NCI-H345 treated with DMSO at 0.1 percent for 48 hours (cell line): ENCODE measurements at regions not wholly inside any gene's neighbourhood (a gene's known extent, or its start where the extent isn't known, plus 50 kb on each side); places are given as distances from the start of the nearest gene placed in this dataset.
"Not testable (repeated sequence)": the region's sequence is repeated elsewhere in the genome, so short reads cannot be mapped to it uniquely, and the experiment has no call there.

Experiments
- DNase-seq: peaks from one replicate; lab custom pipeline; 2025; ENCODE audit not compliant: unreplicated experiment; lab: John Stamatoyannopoulos, UW

DNA sequence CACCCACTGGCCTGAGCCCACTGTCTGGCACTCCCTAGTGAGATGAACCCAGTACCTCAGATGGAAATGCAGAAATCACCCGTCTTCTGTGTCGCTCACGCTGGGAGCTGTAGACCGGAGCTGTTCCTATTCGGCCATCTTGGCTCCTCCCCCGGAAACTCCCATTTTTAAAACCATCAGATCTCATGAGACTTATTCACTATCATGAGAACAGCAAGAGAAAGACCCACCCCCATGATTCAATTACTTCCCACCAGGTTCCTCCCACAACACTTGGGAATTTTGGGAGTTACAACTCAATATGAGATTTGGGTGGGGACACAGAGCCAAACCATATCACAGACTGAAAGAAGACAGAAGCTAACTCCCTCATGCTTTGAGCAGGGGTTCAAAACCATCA lies 134.5 kb downstream of the SLC39A8 start:
- not testable (repeated sequence) for DNase-seq

DNA sequence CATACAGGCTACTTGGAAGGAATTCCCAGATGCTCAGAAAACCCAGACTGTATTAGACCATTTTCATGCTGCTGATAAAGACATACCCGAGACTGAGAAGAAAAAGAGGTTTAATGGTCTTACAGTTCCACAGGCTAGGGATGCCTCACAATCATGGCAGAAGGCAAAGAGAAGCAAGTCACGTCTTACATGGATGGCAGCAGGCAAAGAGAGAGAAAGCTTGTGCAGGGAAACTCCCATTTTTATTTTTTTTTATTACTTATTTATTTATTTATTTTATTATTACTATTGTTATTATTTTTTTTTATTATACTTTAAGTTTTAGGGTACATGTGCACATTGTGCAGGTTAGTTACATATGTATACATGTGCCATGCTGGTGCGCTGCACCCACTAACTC lies 140.6 kb downstream of the SLC39A8 start:
- not testable (repeated sequence) for DNase-seq

DNA sequence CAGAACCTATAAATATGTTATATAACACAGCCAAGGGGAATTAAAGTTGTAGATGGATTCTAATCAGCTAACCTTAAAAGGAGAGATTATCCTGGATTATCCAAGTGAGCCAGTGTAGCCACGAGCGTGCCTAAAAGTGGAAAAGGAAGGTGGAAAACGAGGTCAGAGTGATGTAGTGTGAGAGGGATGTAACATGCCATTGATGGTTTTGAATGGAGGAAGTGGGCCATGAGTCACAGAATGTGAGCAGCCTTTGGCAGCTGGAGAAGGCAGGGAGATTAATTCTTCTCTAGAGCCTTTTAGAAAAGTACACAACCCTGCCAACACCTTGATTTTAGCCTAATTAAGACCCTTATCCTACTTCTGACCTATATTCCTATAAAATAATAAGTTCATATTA lies 149.1 kb downstream of the SLC39A8 start:
- no peak for DNase-seq

DNA sequence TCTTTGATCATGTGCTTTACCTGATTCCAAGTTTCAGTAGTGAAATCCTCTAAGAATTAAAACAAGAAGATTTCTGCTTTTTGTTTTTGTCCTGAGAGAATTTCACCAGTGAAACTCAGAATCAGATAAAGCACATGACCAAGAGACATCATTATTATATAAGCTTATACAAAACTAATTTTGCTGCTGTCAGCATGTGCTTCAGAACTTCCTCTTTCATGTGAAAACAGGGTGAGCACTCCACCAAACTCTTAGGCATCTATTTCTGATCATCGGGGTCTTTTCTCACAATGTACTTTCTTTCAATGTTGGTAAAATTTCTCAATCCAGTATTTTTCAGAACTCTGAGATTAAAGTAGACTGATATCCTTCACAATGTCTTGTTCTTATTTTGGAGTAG lies 152.1 kb downstream of the SLC39A8 start:
- no peak for DNase-seq

DNA sequence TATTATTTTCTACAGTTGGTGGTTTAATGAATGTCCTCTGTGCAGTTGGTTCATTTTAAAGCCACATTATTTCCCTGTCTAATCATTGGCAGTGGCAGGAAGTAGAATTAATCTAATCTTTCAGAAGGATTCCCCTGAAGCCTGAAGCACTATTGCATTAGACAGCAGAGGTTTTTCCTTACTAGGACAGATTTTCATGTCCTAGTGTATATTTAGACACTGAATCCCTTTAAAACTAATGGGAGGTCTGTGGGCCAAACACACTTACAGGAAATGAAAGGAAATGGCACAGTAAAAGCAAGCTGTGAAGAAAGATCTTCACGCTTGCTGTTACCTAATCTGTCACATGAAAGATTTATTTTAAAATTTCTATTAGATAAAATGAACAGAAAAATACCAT lies 165.2 kb downstream of the SLC39A8 start:
- no peak for DNase-seq

DNA sequence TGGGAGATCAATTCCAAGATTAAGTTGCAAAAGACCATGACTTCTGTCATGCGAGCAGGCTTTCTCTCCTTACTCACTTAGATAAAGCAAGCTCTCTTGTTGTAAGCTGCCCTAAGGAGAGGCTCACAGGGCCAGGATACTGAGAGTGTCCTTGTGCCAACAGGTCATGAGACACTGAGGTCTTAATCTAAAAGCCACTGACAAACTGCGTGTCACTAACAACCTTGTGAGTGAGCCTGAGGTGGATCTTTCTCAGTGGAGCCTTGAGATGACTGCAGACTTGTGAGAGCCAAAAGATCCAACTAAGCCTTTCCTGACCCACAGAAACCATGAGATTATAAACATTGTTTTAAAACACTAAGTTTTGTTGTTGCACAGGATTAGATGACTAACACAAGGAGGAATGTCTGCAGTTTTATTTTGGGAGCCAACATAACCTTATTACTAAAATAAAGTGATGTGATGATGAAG lies 170.5 kb downstream of the SLC39A8 start:
- DNase-seq: no peak

DNA sequence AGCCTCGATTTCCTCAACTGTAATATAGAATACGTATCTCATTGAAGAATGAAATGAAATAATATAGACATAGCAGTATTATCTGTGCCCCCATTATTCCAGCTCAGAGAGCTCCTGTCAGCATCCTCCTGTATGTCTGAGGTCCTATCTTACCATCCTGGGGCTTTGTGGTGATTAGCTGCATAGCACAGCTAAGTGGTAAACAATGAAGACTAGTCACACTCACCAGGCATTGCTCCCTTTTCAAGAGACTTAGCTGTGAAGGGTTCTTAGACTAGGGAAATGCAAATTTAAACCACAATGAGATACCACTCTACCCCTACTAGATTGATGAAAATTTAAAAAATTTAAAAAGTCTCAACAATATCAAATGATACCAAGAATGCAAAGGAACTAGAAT lies 172.9 kb downstream of the SLC39A8 start:
- DNase-seq: no peak

DNA sequence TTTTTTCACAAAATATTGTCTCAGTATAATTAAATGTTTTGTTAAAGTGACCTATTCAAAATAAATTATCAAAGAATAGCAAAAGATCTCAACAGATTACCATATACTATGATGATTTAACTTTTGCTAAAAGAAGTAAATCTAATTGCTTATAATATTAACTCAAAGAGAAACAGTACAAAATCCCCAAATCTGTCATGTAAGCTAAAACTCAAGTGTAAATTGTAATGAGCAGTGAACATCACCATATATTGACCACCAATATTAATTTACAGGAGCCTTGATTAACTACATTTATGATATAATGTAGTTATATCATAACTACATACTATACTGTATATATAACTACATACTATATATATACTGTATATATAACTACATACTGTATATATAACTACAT lies 174.4 kb downstream of the SLC39A8 start:
- no peak for DNase-seq

DNA sequence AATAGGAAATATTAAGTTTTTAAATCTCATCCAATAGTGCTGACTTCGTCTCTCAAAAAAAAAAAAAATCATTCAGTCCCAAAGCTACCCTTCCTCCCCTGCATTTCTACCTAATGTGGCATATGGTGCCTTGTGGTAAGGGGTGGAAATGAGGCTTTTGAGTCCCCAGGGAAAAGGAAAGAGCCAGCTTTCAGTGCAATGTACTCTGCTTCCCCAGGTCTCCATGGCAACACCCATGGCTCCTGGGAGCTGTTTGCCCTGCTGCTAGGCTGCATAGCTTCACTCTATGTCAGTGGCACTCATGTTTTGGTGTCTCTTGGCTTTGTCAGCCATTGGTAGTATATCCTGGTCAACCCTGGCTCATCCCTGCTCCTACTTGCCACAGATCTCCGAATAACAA lies 175.9 kb downstream of the SLC39A8 start:
- no peak for DNase-seq

DNA sequence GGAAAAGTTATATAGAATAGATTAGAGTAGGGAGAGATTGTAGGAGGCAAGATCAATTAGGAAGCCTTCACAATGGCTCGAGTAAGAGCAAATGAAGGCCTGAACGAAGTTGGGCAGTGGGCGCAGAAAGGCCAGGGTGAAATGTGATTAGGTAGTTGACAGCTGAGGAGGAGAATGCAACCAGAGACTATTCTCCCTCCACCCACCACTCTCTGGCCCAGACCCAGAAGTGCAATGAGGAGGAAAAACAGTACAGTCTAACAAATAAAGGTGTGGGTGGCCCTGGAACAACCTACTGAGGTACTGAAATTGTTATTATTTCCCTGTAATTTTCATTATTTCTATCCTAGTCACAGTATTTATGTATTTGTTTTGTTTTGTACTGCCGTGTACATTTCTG lies 176.7 kb downstream of the SLC39A8 start:
- no peak for DNase-seq

DNA sequence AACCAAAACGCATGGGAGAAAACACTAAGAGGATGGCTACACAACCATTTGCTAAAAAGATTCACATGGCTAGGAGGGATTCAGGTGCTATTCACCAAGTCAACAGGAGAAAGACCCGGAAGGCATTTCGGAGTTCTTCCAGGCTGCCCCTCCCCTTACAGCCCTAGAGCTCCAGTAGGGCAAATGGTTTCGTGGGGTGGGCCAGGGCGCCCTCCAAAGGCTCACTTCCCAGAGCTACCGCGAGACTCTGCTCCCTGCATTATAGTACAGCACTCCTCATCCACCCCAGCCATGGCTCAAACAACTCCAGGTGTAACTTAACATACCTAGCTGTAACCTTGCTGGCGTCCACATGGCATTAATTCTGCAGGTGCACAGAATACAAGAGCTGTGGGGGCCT lies 179.7 kb downstream of the SLC39A8 start:
- no peak for DNase-seq

DNA sequence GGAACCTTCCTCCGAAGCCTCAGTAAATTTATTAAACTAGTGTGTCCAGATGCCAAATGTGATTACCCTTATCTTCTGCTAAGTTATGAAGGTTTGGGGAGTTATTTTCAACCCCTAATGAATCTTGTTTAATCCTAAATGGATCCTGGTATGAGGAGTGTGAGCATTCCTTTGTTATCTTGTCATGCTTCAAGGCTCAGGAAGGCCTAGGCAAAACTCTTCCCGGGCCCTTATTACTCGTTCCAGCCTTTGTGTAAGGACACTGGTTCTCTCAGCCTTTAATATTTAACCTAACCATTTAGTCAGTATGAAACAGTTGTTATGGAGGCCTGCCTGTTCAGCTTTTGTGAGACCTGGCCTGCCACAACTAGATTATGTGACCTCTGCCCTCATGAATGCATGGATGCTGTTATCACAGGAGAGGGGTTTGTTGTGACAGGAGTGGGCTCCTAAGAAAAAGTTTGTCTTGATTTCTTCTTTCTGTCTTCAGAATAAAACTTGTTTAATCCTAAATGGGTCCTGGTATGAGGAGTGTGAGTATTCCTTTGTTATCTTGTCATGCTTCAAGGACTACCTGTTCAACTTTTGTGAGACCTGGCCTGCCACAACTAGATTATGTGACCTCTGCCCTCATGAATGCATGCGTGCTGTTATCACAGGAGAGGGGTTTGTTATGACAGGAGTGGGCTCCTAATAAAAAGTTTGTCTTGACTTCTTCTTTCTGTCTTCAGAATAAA lies 181.7 kb downstream of the SLC39A8 start:
- DNase-seq: no peak

DNA sequence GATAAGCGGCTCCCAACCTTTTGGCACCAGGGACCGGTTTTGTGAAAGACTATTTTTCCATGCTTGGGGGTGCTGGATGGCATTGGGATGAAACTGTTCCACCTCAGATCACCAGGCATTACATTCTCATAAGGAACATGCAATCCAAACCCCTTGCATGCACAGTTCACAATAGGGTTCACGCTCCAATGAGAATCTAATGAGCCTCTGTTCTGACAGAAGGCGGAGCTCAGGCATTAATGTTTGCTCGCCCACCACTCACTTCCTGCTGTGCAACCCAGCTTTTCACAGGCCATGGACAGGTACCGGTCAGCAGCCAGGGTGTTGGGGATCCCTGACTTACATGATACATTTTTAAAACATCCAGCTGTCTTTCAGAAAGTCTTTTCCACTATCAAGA lies 187.3 kb downstream of the SLC39A8 start:
- DNase-seq: peak; percentile 24

DNA sequence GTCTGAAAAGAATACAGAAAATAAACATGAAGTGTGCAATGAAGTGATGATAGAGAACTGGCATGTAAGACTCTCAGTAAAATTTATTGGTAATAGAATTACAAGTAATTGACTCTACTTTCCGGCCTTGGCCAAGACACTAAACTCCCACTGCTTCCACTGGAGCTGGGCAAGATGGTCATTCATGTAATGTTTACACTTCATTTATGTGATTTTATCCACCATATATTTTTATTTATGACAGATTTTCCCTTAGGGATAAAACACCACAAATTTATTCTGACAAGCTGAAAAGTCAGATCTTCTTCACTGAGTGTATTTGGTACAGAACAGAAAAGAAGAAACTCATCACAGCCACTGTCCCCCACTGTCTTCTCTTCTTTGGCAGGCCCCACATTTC lies 191.9 kb downstream of the SLC39A8 start:
- DNase-seq: no peak

DNA sequence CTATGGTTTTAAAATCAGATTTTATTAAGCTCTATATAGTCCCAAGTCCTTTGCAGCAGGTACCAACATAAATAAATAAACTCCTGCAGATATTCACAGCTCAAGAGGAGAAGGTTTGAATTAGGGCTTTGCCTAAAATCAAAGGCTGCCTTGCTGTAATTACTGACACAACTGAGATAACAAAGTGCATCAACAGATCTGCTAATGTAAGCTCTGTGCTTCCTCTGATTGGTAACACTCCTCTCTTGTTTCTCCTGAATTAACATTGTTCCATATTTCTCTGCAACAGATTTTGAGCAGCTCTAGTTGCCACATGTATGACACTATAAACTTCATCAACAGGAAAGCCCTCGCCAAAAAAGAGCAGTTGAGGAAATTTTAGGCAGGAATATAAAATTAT lies 193.6 kb downstream of the SLC39A8 start:
- no peak for DNase-seq

DNA sequence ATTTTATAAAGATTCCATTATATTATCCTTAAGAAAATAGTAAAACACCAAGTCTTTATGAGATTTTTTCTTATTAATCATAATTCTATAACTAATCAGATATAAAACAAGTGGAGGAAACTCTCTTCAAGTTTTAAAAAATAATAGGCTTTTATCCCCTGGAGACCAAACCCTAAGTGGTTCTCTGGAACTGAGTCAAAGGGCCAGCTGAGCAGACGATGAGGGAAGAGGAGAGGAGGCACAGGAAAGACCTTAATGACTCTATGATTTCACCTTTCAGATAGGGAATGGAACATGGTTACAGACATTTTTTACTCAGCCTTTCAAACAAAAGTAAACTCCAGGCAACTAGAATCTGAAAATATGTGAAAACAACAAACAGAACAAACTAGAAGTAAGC lies 201.8 kb downstream of the SLC39A8 start:
- DNase-seq: no peak

DNA sequence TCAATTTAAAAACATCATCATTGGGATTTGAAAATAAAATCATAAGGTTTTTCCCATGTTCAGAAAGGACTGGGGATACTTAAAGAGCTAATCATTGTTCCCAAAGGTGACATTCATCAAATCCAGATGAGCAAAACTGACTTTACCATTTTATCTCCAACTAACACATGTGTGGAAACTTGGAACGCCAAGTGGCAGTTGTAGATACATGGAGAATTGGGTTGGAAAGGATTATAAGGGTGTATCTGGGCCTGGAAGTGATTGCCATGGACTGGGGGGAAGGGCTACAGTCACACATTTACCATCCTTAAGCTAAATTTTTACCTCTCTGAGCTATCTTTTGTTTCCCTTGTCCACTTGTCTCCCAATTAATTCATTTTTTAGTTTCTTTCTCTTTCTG lies 203.4 kb downstream of the SLC39A8 start:
- DNase-seq: no peak

DNA sequence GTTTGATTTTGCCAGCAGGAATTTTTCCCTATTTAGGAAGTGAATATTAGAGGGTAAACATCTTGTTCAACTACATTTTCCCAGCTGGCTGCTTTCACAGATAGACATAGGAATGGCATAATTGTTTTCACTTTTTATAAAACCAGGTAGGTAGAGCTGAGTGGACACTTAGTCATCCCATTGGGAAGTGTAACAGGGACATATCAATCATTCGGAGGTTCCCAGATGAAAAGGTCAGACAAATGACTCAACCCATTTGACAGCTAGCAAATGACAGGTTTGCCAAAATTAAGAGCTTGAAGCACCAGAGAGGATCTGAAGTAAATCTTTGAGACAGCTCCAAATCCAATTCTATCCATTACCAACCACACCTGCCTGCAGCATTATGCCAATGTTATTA lies 205.3 kb downstream of the SLC39A8 start:
- DNase-seq: no peak

DNA sequence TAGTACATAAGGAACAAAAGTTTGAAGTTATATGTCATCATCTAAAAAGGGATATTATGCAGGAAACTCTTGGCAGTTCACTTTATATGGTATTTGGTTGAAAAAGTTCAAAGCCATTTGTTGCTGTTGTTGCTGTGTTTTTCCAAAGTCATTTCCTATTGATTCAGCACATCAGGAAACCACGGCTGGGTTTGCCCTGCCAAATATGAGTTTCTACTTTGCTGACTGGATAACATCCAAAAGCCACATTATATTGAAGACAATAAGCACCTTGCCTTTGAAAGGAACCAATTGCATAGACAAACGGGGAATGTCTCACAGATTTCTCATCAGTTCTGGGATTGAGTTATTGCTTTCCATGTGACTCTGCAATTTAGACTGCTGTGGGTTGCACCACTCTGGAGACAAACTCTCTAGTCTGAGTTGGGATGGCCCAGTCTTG lies 206.1 kb downstream of the SLC39A8 start:
- DNase-seq: no peak

DNA sequence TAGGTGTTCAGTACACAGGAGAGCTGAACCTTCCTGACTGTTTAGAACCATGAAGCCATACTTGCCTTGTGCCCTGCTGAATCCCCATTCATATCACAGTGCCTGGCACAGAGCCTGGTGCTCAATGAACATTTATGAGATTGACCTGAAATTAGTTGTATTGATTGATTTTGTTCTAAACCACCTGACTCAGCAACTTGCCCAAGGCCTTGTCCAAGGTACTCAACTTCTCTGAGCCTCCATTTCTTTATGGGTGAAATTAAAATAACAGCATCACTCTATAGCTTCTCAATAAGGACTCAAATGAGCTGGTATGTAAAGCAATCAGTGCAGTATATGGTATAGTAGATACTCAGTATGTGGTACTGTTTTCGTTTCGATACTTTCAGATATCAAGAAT lies 208.1 kb downstream of the SLC39A8 start:
- no peak for DNase-seq

DNA sequence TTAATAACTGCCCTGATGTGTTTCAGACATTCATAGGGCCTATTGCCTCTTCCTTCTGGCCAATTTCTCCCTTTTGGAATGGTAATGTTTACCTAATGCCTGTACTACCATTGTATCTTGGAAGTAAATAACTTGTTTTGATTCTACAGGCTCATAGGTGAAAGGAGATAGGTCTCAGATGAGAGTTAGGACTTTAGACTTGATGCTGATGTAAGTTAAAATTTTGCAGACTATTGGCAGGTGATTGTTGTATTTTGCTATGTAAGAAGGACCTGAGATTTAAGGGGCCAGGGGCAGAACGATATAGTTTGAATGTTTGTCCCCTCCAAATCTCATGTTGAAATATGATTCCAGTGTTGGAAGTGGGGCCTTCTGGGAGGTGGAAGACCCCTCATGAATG lies 215.5 kb downstream of the SLC39A8 start:
- no peak for DNase-seq
